Mammary epithelial cell (primary cell): ENCODE measurements at regions not wholly inside any gene's neighbourhood (a gene's known extent, or its start where the extent isn't known, plus 50 kb on each side); places are given as distances from the start of the nearest gene placed in this dataset.

ENCODE experiments used
- EZH2 ChIP-seq: IDR thresholded peaks from 2 replicates; pipeline ENCODE4 v1.6.1; 2012; ENCODE audit warnings: low read length, inconsistent platforms, borderline replicate concordance
- TF ChIP-seq, protein P1 (sequence below), 2 donors: IDR thresholded peaks in 1 of 2; conservative IDR thresholded peaks in 1 of 2; 2 replicates each; pipeline ENCODE4 v1.5.1; 2011 to 2012; ENCODE audit warnings: inconsistent platforms in 2 of 2, low read length in 2 of 2, mild to moderate bottlenecking in 2 of 2, control low read depth in 1 of 2, low read depth in 1 of 2; ENCODE audit not compliant: insufficient read depth in 1 of 2; ENCODE audit errors: extremely low read depth in 1 of 2

DNA sequence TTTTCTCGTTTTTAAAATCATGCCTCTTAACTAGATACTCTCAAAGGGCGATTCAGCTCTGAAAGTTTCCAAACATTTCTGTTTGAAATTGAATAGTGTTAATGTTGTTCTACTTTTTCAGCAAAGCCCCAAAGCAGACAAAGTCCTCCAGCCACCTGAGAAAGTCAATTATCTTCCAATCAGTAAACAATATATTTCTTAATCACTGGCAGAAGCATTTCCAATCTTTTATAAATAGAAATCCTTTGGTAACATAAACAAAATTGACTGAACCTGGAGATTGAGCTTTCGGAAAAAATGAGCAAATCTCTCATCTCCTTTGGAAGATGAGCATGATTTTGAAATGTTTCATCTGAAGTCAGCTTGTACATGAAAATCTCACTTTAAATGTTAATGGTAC, 84.4 kb upstream of the FIBIN start:
- TF ChIP-seq, protein P1, sequence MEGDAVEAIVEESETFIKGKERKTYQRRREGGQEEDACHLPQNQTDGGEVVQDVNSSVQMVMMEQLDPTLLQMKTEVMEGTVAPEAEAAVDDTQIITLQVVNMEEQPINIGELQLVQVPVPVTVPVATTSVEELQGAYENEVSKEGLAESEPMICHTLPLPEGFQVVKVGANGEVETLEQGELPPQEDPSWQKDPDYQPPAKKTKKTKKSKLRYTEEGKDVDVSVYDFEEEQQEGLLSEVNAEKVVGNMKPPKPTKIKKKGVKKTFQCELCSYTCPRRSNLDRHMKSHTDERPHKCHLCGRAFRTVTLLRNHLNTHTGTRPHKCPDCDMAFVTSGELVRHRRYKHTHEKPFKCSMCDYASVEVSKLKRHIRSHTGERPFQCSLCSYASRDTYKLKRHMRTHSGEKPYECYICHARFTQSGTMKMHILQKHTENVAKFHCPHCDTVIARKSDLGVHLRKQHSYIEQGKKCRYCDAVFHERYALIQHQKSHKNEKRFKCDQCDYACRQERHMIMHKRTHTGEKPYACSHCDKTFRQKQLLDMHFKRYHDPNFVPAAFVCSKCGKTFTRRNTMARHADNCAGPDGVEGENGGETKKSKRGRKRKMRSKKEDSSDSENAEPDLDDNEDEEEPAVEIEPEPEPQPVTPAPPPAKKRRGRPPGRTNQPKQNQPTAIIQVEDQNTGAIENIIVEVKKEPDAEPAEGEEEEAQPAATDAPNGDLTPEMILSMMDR (conservative IDR thresholded peaks at IDR 0.05 in 1 of 2, IDR thresholded peaks at IDR 0.05 in 1 of 2; ENCODE audit: extremely low read depth in 1 of 2, insufficient read depth in 1 of 2, low read depth in 1 of 2, low read length in 2 of 2): no peak
- no peak for TF ChIP-seq EZH2
